Large intestine (tissue), 3 donors: ENCODE measurements at regions not wholly inside any gene's neighbourhood (a gene's known extent, or its start where the extent isn't known, plus 50 kb on each side); places are given as distances from the start of the nearest gene placed in this dataset.

Experiments used
- DNase-seq, 2 donors: peaks; one replicate each; pipeline versions ENCODE4 v3.0.0 to v3.0.0-alpha.2; 2013
- H3K27ac ChIP-seq: one replicate; pipeline ENCODE4 v1.5.1; 2013; ENCODE audit warnings: low read length
- H3K27me3 ChIP-seq: 2 replicates; pipeline ENCODE4 v1.6.1; 2013; ENCODE audit warnings: low read length; ENCODE audit not compliant: control insufficient read depth, insufficient read depth
- H3K36me3 ChIP-seq: 2 replicates; pipeline ENCODE4 v1.6.1; 2013; ENCODE audit warnings: low read length; ENCODE audit not compliant: control insufficient read depth, insufficient read depth
- H3K4me1 ChIP-seq: one replicate; pipeline ENCODE4 v1.6.1; 2013; ENCODE audit warnings: low read length; ENCODE audit not compliant: control insufficient read depth, insufficient read depth
- H3K4me3 ChIP-seq: one replicate; pipeline ENCODE4 v1.5.1; 2013; ENCODE audit warnings: low read length
- H3K9me3 ChIP-seq: one replicate; pipeline ENCODE4 v1.6.1; 2013; ENCODE audit warnings: mild to moderate bottlenecking, low read depth, low read length, moderate library complexity; ENCODE audit not compliant: control insufficient read depth
- WGBS: methylation state at CpG from one replicate; pipeline ENCODE4 v1.1.5; 2013; ENCODE audit warnings: low lambda C conversion rate; ENCODE audit not compliant: insufficient coverage; 5-methylcytosine and 5-hydroxymethylcytosine counted together

DNA sequence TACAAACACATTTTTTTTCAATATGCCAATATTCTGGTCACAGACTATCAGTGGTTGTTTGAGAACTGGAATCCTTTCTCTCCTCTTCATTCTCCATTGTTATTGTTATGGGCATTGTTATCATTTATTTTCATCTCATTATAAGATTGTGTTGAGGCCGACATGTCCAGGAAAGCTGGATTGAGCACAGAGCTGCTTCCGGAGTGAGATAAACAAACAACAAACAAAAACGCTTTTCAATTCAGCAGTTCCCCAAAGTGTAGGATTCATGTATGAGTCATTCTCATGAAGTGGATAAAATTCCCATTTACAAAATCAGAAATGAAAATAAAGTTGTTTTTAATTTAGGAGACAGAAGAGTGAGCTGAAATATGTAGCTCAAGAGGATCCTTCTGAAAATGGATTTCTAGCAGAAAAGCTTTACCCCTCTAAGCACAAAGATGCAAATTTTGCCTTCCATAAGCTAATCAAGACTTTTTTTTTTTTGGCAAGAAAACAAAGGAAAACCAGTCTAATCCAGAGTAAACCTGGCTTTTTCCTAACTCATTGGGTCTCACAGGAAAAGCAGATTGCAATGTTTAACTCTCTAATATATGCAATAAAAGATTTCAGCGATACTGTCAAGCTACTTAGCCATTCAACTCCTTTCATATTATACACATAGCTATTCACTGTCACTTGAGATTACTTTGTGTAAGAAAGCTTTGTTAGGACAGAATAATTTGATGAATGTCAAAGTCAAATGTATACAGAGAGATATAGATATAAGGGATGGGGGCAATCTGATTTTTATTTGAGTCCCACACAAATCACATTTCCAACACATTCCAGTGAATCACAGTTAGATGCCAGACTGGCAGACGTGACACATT lies 1441.7 kb upstream of the CELF4 start:
- H3K36me3 ChIP-seq: no peaks in the 10 kb centered on the region
- no peaks in the 10 kb centered on the region for H3K27me3 ChIP-seq
- no peak overlapping the region for H3K4me3 ChIP-seq
- no peak overlapping the region for H3K27ac ChIP-seq
- no peak for DNase-seq
- WGBS: 82% methylated on average over 3 of the region's 5 CpGs
- no peaks in the 10 kb centered on the region for H3K9me3 ChIP-seq
- no peaks in the 10 kb centered on the region for H3K4me1 ChIP-seq

DNA sequence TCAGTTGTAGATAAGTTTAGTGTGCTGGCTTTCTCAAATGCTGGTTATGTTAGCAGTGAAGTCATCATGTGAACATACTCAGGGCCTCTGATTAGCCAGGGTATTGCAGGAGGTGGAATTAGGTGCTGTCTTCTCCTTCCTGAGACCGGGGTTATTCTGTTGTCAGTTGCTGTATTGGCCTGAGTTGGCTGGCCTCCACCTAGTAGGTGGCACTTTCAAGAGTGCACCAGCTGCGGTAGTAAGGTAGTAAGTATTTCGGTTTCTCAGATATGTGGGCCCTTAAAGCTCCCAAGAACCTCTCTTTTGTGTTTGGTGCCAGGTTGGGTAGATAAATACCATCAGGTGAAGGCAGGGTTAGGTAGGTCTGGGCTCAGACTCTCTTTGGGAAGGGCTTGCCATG lies 1430.5 kb upstream of the CELF4 start:
- no peaks in the 10 kb centered on the region for H3K27me3 ChIP-seq
- DNase-seq: no peak
- no peaks in the 10 kb centered on the region for H3K4me1 ChIP-seq
- no peak overlapping the region for H3K27ac ChIP-seq
- H3K4me3 ChIP-seq: no peak overlapping the region
- no peaks in the 10 kb centered on the region for H3K36me3 ChIP-seq
- H3K9me3 ChIP-seq: no peaks in the 10 kb centered on the region
- WGBS: no CpG with 5 or more reads among the region's 3 CpGs

DNA sequence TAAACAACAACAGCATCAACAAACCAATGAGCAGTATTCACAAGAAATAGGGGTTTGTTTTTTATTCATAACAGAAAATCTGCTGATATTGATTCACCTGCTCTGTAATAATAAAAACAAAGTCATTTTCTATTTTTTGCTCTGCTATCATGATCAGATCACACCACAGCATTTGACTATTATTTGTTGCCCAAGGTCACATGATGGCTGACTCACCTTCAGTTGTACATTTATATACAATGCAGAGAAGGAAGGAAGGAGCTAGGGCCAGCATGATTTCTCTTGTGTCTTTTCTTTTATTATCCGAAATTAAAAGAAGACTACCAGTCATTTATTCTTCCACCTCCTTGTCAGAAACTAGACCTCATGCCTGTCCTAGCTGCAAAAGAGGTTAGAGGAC lies 1427.7 kb upstream of the CELF4 start:
- Histone ChIP-seq H3K4me1 (no peaks in the 10 kb centered on the region), H3K4me3 (no peak overlapping the region), H3K36me3 (no peaks in the 10 kb centered on the region), H3K27me3 (no peaks in the 10 kb centered on the region), H3K9me3 (no peaks in the 10 kb centered on the region), H3K27ac (no peak overlapping the region)
- no peak for DNase-seq
- 67% methylated on average over 1 of the region's 1 CpG for WGBS

DNA sequence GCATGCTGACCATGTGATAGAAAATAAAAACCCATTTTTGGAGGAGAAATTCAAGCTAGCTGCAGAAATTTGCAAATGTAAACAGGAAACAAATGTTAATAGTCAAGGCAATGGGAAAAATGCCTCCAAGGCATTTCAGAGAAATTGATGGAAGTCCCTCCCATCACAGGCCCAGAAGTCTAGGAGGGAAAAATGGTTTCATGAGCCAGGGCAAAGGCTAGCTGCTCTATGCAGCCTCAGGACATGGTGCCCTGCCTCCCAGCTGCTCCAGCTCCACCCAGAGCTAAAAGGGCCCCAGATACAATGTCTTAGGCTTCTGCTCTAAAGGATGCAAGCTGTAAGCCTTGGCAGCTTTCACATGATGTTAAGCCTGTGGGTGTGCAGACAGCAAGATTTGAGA lies 1419.4 kb upstream of the CELF4 start:
- Histone ChIP-seq H3K4me3 (no peak overlapping the region), H3K9me3 (no peaks in the 10 kb centered on the region), H3K27ac (no peak overlapping the region), H3K36me3 (no peaks in the 10 kb centered on the region), H3K27me3 (no peaks in the 10 kb centered on the region), H3K4me1 (no peaks in the 10 kb centered on the region)
- no peak for DNase-seq

DNA sequence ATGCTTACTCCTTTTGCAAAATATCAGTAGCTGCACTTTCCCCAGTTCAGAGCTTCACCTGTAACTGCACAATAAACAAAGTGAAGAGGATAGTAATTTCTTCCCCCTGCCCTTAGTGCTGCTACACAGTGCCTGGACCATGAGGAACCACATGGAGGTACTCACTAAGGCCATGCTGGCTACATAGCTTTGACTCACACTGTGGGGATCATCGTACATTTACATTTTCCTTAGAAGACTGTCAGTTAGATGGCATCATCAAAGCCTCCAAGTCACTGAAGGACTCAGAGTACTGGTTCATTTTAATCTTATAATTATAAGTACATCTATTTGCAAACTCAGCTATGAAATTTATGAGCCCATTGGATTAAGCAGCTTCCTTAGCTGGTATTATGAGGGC lies 1416.5 kb upstream of the CELF4 start:
- H3K4me1 ChIP-seq: no peaks in the 10 kb centered on the region
- DNase-seq: no peak
- no peak overlapping the region for H3K27ac ChIP-seq
- no peak overlapping the region for H3K4me3 ChIP-seq
- no CpG with 5 or more reads among the region's 1 CpG for WGBS
- no peaks in the 10 kb centered on the region for H3K36me3 ChIP-seq
- no peaks in the 10 kb centered on the region for H3K27me3 ChIP-seq
- H3K9me3 ChIP-seq: no peaks in the 10 kb centered on the region

DNA sequence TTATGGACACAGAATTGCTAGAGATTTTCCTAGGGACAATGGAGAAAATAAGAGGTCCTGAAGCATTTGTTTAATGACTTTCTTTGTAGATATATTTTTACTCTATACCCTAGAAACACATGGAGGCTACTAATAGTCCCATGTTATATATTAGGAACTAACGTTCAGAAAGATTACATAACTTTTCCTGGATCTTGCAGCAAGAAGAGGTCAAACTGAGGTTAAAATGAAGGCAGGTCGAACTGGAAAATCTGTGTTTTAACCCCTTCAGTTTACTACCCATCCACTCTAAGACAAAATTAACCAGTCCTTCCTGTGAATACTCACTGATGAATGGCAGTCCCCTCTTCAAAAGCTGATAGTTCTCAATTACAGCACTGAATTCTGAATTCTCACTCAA lies 1415.8 kb upstream of the CELF4 start:
- DNase-seq: no peak
- no peaks in the 10 kb centered on the region for H3K36me3 ChIP-seq
- no CpG with 5 or more reads among the region's 2 CpGs for WGBS
- no peaks in the 10 kb centered on the region for H3K27me3 ChIP-seq
- no peaks in the 10 kb centered on the region for H3K4me1 ChIP-seq
- no peaks in the 10 kb centered on the region for H3K9me3 ChIP-seq
- H3K4me3 ChIP-seq: no peak overlapping the region
- no peak overlapping the region for H3K27ac ChIP-seq

DNA sequence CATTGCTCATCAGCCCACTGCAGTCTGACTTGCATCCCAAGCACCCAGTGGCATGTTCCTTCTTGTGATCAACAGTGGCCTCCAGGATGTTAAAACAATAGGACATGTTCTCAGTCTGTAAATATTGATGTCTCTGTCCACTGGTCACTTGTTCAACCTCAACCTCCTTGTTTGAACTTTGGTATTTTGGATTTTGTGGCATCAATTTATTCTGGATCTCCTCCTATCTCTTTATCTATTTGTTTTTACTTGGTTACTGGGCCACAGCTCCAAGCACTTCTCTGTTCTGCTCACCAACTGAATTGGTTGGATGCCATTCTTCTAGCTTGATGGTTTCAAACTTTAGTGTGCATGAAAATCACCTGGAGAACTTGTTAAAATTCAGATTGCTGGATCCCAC lies 1414.8 kb upstream of the CELF4 start:
- no peaks in the 10 kb centered on the region for H3K9me3 ChIP-seq
- no peaks in the 10 kb centered on the region for H3K4me1 ChIP-seq
- no peak overlapping the region for H3K27ac ChIP-seq
- H3K36me3 ChIP-seq: no peaks in the 10 kb centered on the region
- no peak for DNase-seq
- no peak overlapping the region for H3K4me3 ChIP-seq
- H3K27me3 ChIP-seq: no peaks in the 10 kb centered on the region

DNA sequence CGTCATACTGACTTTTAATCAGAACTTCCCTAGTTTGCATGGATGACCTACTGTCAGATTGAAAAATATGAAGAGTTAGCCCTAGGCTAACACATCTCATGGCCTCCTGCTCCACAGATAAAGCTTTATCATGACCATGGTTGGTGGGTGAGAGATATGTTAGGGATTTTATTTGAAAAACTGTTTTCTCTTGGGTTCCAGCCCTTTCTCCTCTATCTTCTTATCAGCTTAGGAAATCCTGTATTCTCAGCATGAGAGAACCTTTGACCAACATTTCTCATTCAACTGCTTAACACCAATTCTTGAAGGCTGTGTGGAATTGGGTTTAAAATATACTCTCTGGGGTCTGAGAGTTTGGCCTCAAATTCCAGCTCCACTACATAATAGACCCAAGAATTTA lies 1407.0 kb upstream of the CELF4 start:
- WGBS: no CpG with 5 or more reads among the region's 1 CpG
- H3K9me3 ChIP-seq: no peaks in the 10 kb centered on the region

DNA sequence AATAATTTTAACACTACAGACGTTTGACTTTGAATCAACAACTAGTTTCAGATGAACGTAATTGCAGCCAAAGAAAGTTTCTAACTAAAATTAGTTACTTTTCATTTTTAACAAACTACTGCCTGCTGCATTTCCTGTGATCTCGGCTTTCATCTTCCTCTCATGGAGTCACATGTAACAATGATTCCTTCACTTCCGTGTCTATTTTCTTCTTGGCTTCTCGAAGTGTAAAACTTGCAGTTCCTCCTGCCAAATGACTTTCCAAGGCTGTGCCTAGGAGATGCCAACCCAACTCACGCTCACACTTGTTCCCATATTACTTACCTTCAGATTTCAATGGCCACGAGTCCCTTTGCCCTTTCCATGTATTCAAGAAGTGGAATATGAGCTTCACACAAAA lies 1406.3 kb upstream of the CELF4 start:
- Histone ChIP-seq H3K9me3 (no peaks in the 10 kb centered on the region), H3K27ac (no peak overlapping the region), H3K27me3 (no peaks in the 10 kb centered on the region), H3K36me3 (no peaks in the 10 kb centered on the region), H3K4me3 (no peak overlapping the region), H3K4me1 (no peaks in the 10 kb centered on the region)
- DNase-seq: no peak
- WGBS: 88% methylated on average over 7 of the region's 7 CpGs

More for the DNA sequence above, 1407.0 kb upstream of the CELF4 start:
- Histone ChIP-seq H3K4me3 (no peak overlapping the region), H3K27me3 (no peaks in the 10 kb centered on the region), H3K4me1 (no peaks in the 10 kb centered on the region), H3K27ac (no peak overlapping the region), H3K36me3 (no peaks in the 10 kb centered on the region)
- DNase-seq: no peak

DNA sequence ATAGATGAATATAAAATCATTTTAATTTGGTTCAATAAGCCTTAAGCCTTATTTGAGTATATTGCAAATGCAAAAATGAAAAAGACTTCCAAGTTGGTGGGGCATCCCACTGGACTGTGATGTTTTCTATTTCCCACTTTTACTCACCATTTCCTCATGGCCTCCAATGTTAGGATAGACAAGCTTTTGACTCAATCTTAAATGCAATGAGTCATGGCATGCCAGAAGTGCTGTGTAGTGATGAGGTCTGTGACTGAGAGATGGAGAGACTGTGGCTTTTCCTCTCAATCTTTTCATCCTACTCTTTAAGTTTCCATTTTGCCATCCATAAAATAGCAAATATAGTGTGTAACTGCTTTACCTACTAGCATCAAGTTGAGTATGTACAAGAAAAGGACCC lies 1401.2 kb upstream of the CELF4 start:
- Histone ChIP-seq H3K27ac (no peak overlapping the region), H3K4me1 (no peaks in the 10 kb centered on the region), H3K9me3 (no peaks in the 10 kb centered on the region), H3K4me3 (no peak overlapping the region), H3K27me3 (no peaks in the 10 kb centered on the region), H3K36me3 (no peaks in the 10 kb centered on the region)
- DNase-seq: no peak

DNA sequence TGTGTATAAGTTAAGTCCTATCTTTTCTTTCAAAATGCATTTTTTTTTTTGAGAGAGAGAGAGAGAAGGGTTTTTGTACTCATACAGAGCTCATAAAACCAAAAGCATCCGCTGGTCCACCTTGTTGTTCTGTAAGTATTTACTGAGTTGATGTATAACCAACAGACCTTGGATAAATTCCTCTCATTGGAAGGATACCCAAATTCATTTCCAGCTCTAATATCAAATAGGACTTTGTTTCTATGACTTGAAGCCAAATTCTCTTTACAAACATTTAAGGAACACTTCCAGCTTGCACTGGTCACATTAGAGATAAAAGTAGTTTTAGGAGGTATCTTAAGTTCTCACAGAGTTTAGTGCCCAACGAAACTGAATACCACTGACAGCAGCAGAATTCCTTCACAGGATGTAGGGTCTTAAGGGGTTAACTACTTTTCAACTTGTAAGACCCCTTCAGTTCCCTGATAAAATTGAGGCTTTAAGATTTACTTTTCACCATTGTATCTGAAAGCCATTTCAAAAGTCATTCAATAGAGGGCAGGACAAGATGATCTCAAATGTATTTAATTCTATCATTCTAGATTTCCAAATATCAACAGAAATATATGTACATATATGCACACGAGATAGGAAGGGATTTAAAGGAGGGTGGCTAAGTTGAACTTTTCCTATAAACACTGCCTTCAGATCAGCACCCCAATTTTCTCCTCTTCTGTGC lies 1398.5 kb upstream of the CELF4 start:
- WGBS: no CpG with 5 or more reads among the region's 3 CpGs
- H3K36me3 ChIP-seq: no peaks in the 10 kb centered on the region

More for the DNA sequence above, 1398.5 kb upstream of the CELF4 start:
- Histone ChIP-seq H3K9me3 (no peaks in the 10 kb centered on the region), H3K4me1 (no peaks in the 10 kb centered on the region), H3K27ac (no peak overlapping the region), H3K27me3 (no peaks in the 10 kb centered on the region), H3K4me3 (no peak overlapping the region)
- no peak for DNase-seq
